OCI-LY3 (cell line): ENCODE measurements at regions not wholly inside any gene's neighbourhood (a gene's known extent, or its start where the extent isn't known, plus 50 kb on each side); places are given as distances from the start of the nearest gene placed in this dataset.
"Not testable (repeated sequence)": the region's sequence is repeated elsewhere in the genome, so short reads cannot be mapped to it uniquely, and the experiment has no call there.

ENCODE experiments used
- H2AFZ ChIP-seq: fragments of 200-600, 300-600 bp; shearing (Covaris generic); 2 replicates; pipeline ENCODE4 v1.6.0; 2014; ENCODE audit warnings: antibody characterized with exemption, low read depth, low read length
- H3K27ac ChIP-seq: fragments of 200-600, 300-600 bp; sonication (generic); 2 replicates; pipeline ENCODE4 v1.5.1; 2014; ENCODE audit warnings: mild to moderate bottlenecking, low read length, moderate library complexity, mixed read lengths
- H3K27me3 ChIP-seq: fragments of 200-600, 300-600 bp; sonication (generic); 2 replicates; pipeline ENCODE4 v1.6.1; 2014; ENCODE audit warnings: low read depth, low read length, mixed read lengths
- H3K36me3 ChIP-seq: fragments of 200-600, 300-600 bp; sonication (generic); replicated peaks from 2 replicates; pipeline ENCODE3; 2014; ENCODE audit warnings: low read depth, low read length, mixed read lengths
- H3K4me1 ChIP-seq: fragments of 300-600, 200-600 bp; sonication (generic); 2 replicates; pipeline ENCODE4 v1.6.1; 2014; ENCODE audit warnings: low read length, mixed read lengths
- H3K4me2 ChIP-seq: fragments of 200-600, 300-600 bp; sonication (generic); 2 replicates; pipeline ENCODE4 v1.6.1; 2014; ENCODE audit warnings: low read length, mixed read lengths
- H3K4me3 ChIP-seq: fragments of 300-600, 200-600 bp; sonication (generic); 2 replicates; pipeline ENCODE4 v1.5.1; 2014; ENCODE audit warnings: antibody characterized with exemption, mild to moderate bottlenecking, low read length, moderate library complexity
- H3K79me2 ChIP-seq: fragments of 300-600, 200-600 bp; shearing (Covaris generic); 2 replicates; pipeline ENCODE4 v1.6.1; 2014; ENCODE audit warnings: mild to moderate bottlenecking, low read length, mixed read lengths
- H3K9ac ChIP-seq: fragments of 300-600, 200-600 bp; shearing (Covaris generic); 2 replicates; pipeline ENCODE4 v1.6.0; 2014; ENCODE audit warnings: mild to moderate bottlenecking, low read length, moderate library complexity
- H3K9me3 ChIP-seq: fragments of 200-600, 300-600 bp; shearing (Covaris generic); 2 replicates; pipeline ENCODE4 v1.6.1; 2014; ENCODE audit warnings: low read length, mixed read lengths; ENCODE audit not compliant: insufficient read depth
- H4K20me1 ChIP-seq: fragments of 200-600, 300-600 bp; sonication (generic); 2 replicates; pipeline ENCODE4 v1.6.1; 2016; ENCODE audit warnings: low read length, mixed read lengths; ENCODE audit not compliant: insufficient read depth
- CTCF ChIP-seq: fragments of 200-600, 300-600 bp; sonication (generic); IDR thresholded peaks from 2 replicates; pipeline ENCODE4 v1.5.1; 2014; ENCODE audit warnings: antibody characterized with exemption, low read length, low read depth
- EZH2phosphoT487 ChIP-seq: fragments of 200-600 bp; shearing (Covaris generic); IDR thresholded peaks from 2 replicates; pipeline ENCODE4 v1.6.1; 2018; ENCODE audit warnings: antibody characterized with exemption, mixed run types, low read depth

DNA sequence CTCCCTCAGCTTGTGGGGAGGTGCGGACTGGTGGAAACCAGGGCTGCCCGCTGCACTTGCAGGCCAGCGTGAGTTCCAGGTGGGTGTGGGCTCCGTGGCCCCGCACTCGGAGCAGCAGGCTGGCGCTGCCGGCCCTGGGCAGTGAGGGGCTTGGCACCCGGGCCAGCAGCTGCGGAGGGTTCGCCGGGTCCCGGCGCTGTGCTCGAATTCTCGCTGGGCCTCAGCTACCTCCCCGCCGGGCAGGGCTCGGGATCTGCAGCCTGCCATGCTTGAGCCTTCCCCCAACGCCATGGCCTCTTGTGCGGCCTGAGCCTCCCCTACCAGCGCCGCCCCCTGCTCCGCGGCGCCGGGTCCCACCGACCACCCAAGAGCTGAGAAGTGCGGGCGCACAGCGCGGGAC lies 71.6 kb upstream of the ADGRL1 start:
- no peaks in the 10 kb centered on the region for H4K20me1 ChIP-seq
- H2AFZ ChIP-seq, result no peak overlapping the region
- no peak overlapping the region for H3K4me2 ChIP-seq
- H3K9me3 ChIP-seq, result no peaks in the 10 kb centered on the region
- no peaks in the 10 kb centered on the region for H3K4me1 ChIP-seq
- no peaks in the 10 kb centered on the region for H3K79me2 ChIP-seq
- no peak overlapping the region for H3K4me3 ChIP-seq
- H3K9ac ChIP-seq, result no peak overlapping the region
- TF ChIP-seq EZH2phosphoT487, result no peak
- TF ChIP-seq CTCF, result no peak
- H3K36me3 ChIP-seq, result no peaks in the 10 kb centered on the region
- no peak overlapping the region for H3K27ac ChIP-seq
- H3K27me3 ChIP-seq, result no peaks in the 10 kb centered on the region; the same call in 1 of the 2 replicates

DNA sequence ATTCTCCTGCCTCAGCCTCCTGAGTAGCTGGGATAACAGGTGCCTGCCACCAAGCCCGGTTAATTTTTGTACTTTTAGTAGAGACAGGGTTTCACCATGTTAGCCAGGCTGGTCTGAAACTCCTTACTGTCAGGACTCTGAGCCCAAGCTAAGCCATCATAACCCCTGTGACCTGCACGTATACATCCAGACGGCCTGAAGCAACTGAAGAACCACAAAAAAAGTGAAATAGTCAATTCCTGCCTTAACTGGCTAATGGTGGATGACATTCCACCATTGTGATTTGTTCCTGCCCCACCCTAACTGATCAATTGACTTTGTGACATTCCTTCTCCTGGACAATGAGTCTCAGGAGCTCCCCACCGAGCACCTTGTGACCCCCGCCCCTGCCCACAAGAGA lies 69.9 kb upstream of the ADGRL1 start:
- not testable (repeated sequence) for H3K27me3 ChIP-seq, H3K4me3 ChIP-seq, H3K27ac ChIP-seq, H3K4me1 ChIP-seq, H2AFZ ChIP-seq, H3K4me2 ChIP-seq, H3K9me3 ChIP-seq, H3K36me3 ChIP-seq, H3K9ac ChIP-seq, H3K79me2 ChIP-seq, H4K20me1 ChIP-seq

DNA sequence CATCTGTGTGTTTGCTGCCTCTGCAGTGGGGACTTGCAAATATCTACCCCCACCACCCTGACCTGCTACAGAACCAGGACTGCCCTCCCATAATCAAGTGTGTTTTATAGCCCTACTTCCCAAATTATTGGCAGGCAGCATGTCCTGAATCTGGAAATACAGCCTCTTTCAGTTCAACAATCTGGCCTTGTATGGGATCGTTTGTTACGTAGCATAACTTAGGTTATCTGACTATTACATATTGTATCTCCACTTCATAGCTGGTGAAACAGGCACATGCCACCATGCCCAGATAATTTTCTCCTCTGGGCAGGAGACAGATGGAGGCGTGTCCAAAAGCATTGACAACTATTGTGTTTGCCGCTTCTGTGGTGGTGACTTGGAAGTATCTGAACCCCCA lies 66.7 kb upstream of the ADGRL1 start:
- no peak overlapping the region for H3K4me3 ChIP-seq
- peaks cover 7% of the 10 kb centered on the region for H3K27me3 ChIP-seq
- no peak overlapping the region for H3K9ac ChIP-seq
- no peak overlapping the region for H3K27ac ChIP-seq
- no peak overlapping the region for H2AFZ ChIP-seq
- H3K4me2 ChIP-seq, result no peak overlapping the region
- no peaks in the 10 kb centered on the region for H3K9me3 ChIP-seq
- H3K4me1 ChIP-seq, result peaks cover 7% of the 10 kb centered on the region; the same call in 1 of the 2 replicates
- no peaks in the 10 kb centered on the region for H3K36me3 ChIP-seq
- no peaks in the 10 kb centered on the region for H4K20me1 ChIP-seq
- no peaks in the 10 kb centered on the region for H3K79me2 ChIP-seq
- no peak for TF ChIP-seq EZH2phosphoT487
- no peak for TF ChIP-seq CTCF

DNA sequence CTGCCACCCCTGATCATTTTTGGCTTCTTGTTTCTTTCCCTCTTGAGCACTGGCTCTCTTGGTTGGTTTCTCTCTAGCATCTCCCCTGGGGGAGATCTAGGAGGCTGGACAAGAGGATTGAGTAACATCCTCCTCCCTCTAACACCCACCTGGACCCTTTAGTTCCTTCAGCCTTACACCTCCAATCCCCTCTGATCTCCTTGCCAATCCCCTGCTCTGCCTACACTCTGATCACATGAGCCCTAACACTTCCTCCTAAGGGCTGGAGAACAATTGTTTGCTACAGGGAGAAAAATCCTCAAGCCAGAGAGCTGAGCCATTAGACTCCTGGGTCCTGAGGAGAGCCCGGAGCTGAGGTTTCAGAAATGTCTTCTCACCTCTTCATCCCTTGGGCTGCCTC lies 65.9 kb upstream of the ADGRL1 start:
- TF ChIP-seq EZH2phosphoT487, result no peak
- no peak for TF ChIP-seq CTCF
- Histone ChIP-seq H3K4me2 (no peak overlapping the region), H3K36me3 (no peaks in the 10 kb centered on the region)

DNA sequence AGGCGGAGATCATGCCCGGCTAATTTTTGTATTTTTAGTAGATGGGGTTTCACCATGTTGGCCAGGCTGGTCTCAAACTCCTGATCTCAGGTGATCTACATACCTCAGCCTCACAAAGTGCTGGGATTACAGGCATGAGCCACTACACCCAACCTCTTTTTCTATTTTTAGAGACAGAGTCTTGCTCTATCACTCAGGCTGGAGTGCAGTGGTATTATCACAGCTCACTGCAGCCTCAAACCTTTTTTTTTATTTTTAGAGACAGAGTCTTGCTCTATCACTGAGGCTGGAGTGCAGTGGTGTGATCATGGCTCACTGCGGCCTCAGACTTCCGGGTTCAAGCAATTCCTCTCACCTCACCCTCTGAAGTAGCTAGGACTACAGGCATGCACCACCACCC lies 64.6 kb upstream of the ADGRL1 start:
- not testable (repeated sequence) for H4K20me1 ChIP-seq, H3K4me2 ChIP-seq, H3K79me2 ChIP-seq, H3K4me1 ChIP-seq, H3K4me3 ChIP-seq, H3K27ac ChIP-seq, H3K9me3 ChIP-seq, H3K9ac ChIP-seq, H2AFZ ChIP-seq, H3K36me3 ChIP-seq, H3K27me3 ChIP-seq

More for the DNA sequence above, 65.9 kb upstream of the ADGRL1 start:
- Histone ChIP-seq H3K9me3 (no peaks in the 10 kb centered on the region), H2AFZ (no peak overlapping the region), H3K4me1 (peaks cover 7% of the 10 kb centered on the region; the same call in 1 of the 2 replicates), H4K20me1 (no peaks in the 10 kb centered on the region), H3K27ac (no peak overlapping the region), H3K79me2 (no peaks in the 10 kb centered on the region), H3K27me3 (peaks cover 7% of the 10 kb centered on the region), H3K4me3 (no peak overlapping the region), H3K9ac (no peak overlapping the region)
